NB4 (cell line): ENCODE measurements at regions not wholly inside any gene's neighbourhood (a gene's known extent, or its start where the extent isn't known, plus 50 kb on each side); places are given as distances from the start of the nearest gene placed in this dataset.

Source experiments
- TF ChIP-seq, protein P1 (sequence below): IDR thresholded peaks from one replicate; pipeline ENCODE4 v1.5.1; 2012; ENCODE audit warnings: low read depth, low read length
- TF ChIP-seq, protein P2 (sequence below): IDR thresholded peaks from 2 replicates; pipeline ENCODE4 v1.6.1; 2011; ENCODE audit warnings: low read depth, low read length

DNA sequence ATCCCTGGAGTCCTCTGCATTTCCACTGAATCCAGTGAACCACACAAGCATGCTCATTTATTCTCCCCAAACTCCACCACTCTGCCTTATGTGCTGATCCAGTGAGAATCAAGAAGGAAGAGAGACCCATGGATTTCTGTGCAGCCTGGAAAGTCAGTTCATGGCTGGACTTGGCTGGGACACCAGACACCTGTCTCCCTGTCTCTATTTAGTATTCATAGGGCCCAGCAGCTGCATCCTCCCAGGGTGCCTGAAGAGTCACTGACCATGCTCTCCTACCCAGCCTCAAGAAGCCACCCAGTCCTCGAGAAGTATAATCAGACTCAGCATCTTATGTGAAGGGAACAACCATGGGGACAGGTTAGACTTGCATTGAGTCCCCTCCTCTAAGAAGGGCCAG, 83.2 kb downstream of the ZNF280B start:
- TF ChIP-seq, protein P1, sequence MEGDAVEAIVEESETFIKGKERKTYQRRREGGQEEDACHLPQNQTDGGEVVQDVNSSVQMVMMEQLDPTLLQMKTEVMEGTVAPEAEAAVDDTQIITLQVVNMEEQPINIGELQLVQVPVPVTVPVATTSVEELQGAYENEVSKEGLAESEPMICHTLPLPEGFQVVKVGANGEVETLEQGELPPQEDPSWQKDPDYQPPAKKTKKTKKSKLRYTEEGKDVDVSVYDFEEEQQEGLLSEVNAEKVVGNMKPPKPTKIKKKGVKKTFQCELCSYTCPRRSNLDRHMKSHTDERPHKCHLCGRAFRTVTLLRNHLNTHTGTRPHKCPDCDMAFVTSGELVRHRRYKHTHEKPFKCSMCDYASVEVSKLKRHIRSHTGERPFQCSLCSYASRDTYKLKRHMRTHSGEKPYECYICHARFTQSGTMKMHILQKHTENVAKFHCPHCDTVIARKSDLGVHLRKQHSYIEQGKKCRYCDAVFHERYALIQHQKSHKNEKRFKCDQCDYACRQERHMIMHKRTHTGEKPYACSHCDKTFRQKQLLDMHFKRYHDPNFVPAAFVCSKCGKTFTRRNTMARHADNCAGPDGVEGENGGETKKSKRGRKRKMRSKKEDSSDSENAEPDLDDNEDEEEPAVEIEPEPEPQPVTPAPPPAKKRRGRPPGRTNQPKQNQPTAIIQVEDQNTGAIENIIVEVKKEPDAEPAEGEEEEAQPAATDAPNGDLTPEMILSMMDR: no peak
- TF ChIP-seq, protein P2, sequence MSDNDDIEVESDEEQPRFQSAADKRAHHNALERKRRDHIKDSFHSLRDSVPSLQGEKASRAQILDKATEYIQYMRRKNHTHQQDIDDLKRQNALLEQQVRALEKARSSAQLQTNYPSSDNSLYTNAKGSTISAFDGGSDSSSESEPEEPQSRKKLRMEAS: no peak
